ENCODE measurements at regions not wholly inside any gene's neighbourhood (a gene's known extent, or its start where the extent isn't known, plus 50 kb on each side); places are given as distances from the start of the nearest gene placed in this dataset.
A peak's percentile ranks its signal among the peaks of the same experiment; 100 is the strongest.

- H3K27me3 ChIP-seq (ENCODE audit: control insufficient read depth, insufficient read depth, low read length): peaks cover 22% of the 10 kb centered on the region; the same call in 1 of the 2 replicates
- no peak overlapping the region for H3K27ac ChIP-seq (ENCODE audit: low read depth, low read length)
- H3K9me3 ChIP-seq (ENCODE audit: control insufficient read depth, insufficient read depth, low read depth, low read length): no peaks in the 10 kb centered on the region
- H3K9ac ChIP-seq (ENCODE audit: low read length): no peak overlapping the region
- peaks cover 23% of the 10 kb centered on the region for H3K4me1 ChIP-seq (ENCODE audit: control insufficient read depth, insufficient read depth, low read length)
- no peaks in the 10 kb centered on the region for H3K36me3 ChIP-seq (ENCODE audit: control insufficient read depth, insufficient read depth, low read length)
- H3K4me3 ChIP-seq (ENCODE audit: low read depth, low read length): no peak overlapping the region; the same call in 1 of the 2 replicates
Measured at GRCh38 chr2:195307751-195308150, 349.3 kb upstream of the SLC39A10 start.

- Histone ChIP-seq H3K27me3 (ENCODE audit: control insufficient read depth, insufficient read depth, low read length) (peaks cover 20% of the 10 kb centered on the region; the same call in 1 of the 2 replicates), H3K27ac (ENCODE audit: low read depth, low read length) (no peak overlapping the region), H3K4me1 (ENCODE audit: control insufficient read depth, insufficient read depth, low read length) (peaks cover 23% of the 10 kb centered on the region), H3K4me3 (ENCODE audit: low read depth, low read length) (no peak overlapping the region), H3K9ac (ENCODE audit: low read length) (no peak overlapping the region), H3K36me3 (ENCODE audit: control insufficient read depth, insufficient read depth, low read length) (no peaks in the 10 kb centered on the region), H3K9me3 (ENCODE audit: control insufficient read depth, insufficient read depth, low read depth, low read length) (no peaks in the 10 kb centered on the region)
Measured at GRCh38 chr2:195304310-195304709, 352.7 kb upstream of the SLC39A10 start.

GRCh38 chr2:195300631-195301030, 356.4 kb upstream of the SLC39A10 start:
- no peak overlapping the region for H3K9ac ChIP-seq (ENCODE audit: low read length)
- no peak overlapping the region for H3K4me3 ChIP-seq (ENCODE audit: low read depth, low read length)
- no peaks in the 10 kb centered on the region for H3K27me3 ChIP-seq (ENCODE audit: control insufficient read depth, insufficient read depth, low read length)
- H3K36me3 ChIP-seq (ENCODE audit: control insufficient read depth, insufficient read depth, low read length): no peaks in the 10 kb centered on the region
- H3K9me3 ChIP-seq (ENCODE audit: control insufficient read depth, insufficient read depth, low read depth, low read length): no peaks in the 10 kb centered on the region
- H3K27ac ChIP-seq (ENCODE audit: low read depth, low read length): no peak overlapping the region
- H3K4me1 ChIP-seq (ENCODE audit: control insufficient read depth, insufficient read depth, low read length): peaks cover 4% of the 10 kb centered on the region; the same call in 1 of the 2 replicates

- Histone ChIP-seq H3K9me3 (ENCODE audit: control insufficient read depth, insufficient read depth, low read depth, low read length) (no peaks in the 10 kb centered on the region), H3K4me3 (ENCODE audit: low read depth, low read length) (no peak overlapping the region), H3K36me3 (ENCODE audit: control insufficient read depth, insufficient read depth, low read length) (no peaks in the 10 kb centered on the region), H3K27ac (ENCODE audit: low read depth, low read length) (no peak overlapping the region), H3K27me3 (ENCODE audit: control insufficient read depth, insufficient read depth, low read length) (no peaks in the 10 kb centered on the region), H3K9ac (ENCODE audit: low read length) (no peak overlapping the region), H3K4me1 (ENCODE audit: control insufficient read depth, insufficient read depth, low read length) (no peaks in the 10 kb centered on the region)
Measured at GRCh38 chr2:195299600-195299999, 357.4 kb upstream of the SLC39A10 start.

- H3K4me3 ChIP-seq (ENCODE audit: low read depth, low read length): no peak overlapping the region
- H3K36me3 ChIP-seq (ENCODE audit: control insufficient read depth, insufficient read depth, low read length): no peaks in the 10 kb centered on the region
- H3K4me1 ChIP-seq (ENCODE audit: control insufficient read depth, insufficient read depth, low read length): no peaks in the 10 kb centered on the region
- no peaks in the 10 kb centered on the region for H3K9me3 ChIP-seq (ENCODE audit: control insufficient read depth, insufficient read depth, low read depth, low read length)
- no peaks in the 10 kb centered on the region for H3K27me3 ChIP-seq (ENCODE audit: control insufficient read depth, insufficient read depth, low read length)
- H3K9ac ChIP-seq (ENCODE audit: low read length): no peak overlapping the region
- H3K27ac ChIP-seq (ENCODE audit: low read depth, low read length): no peak overlapping the region
Measured at GRCh38 chr2:195296490-195296889, 360.5 kb upstream of the SLC39A10 start.

GRCh38 chr2:195289081-195289480, 367.9 kb upstream of the SLC39A10 start:
- no peaks in the 10 kb centered on the region for H3K9me3 ChIP-seq (ENCODE audit: control insufficient read depth, insufficient read depth, low read depth, low read length)
- H3K9ac ChIP-seq (ENCODE audit: low read length): no peak overlapping the region
- no peaks in the 10 kb centered on the region for H3K27me3 ChIP-seq (ENCODE audit: control insufficient read depth, insufficient read depth, low read length)
- H3K4me3 ChIP-seq (ENCODE audit: low read depth, low read length): no peak overlapping the region
- H3K4me1 ChIP-seq (ENCODE audit: control insufficient read depth, insufficient read depth, low read length): no peaks in the 10 kb centered on the region
- H3K36me3 ChIP-seq (ENCODE audit: control insufficient read depth, insufficient read depth, low read length): no peaks in the 10 kb centered on the region
- H3K27ac ChIP-seq (ENCODE audit: low read depth, low read length): no peak overlapping the region

GRCh38 chr2:195279840-195280427, 377.1 kb upstream of the SLC39A10 start:
- Histone ChIP-seq H3K27me3 (ENCODE audit: control insufficient read depth, insufficient read depth, low read length) (no peaks in the 10 kb centered on the region), H3K36me3 (ENCODE audit: control insufficient read depth, insufficient read depth, low read length) (no peaks in the 10 kb centered on the region), H3K4me1 (ENCODE audit: control insufficient read depth, insufficient read depth, low read length) (no peaks in the 10 kb centered on the region), H3K4me3 (ENCODE audit: low read depth, low read length) (no peak overlapping the region), H3K27ac (ENCODE audit: low read depth, low read length) (no peak overlapping the region), H3K9me3 (ENCODE audit: control insufficient read depth, insufficient read depth, low read depth, low read length) (no peaks in the 10 kb centered on the region), H3K9ac (ENCODE audit: low read length) (no peak overlapping the region)

- no peaks in the 10 kb centered on the region for H3K27me3 ChIP-seq (ENCODE audit: control insufficient read depth, insufficient read depth, low read length)
Measured at GRCh38 chr2:195270466-195271039, 386.5 kb upstream of the SLC39A10 start.

GRCh38 chr2:195269220-195269619, 387.8 kb upstream of the SLC39A10 start:
- Histone ChIP-seq H3K4me3 (ENCODE audit: low read depth, low read length) (no peak overlapping the region), H3K36me3 (ENCODE audit: control insufficient read depth, insufficient read depth, low read length) (no peaks in the 10 kb centered on the region), H3K27ac (ENCODE audit: low read depth, low read length) (no peak overlapping the region), H3K9ac (ENCODE audit: low read length) (no peak overlapping the region), H3K4me1 (ENCODE audit: control insufficient read depth, insufficient read depth, low read length) (peaks cover 27% of the 10 kb centered on the region; the same call in 1 of the 2 replicates), H3K27me3 (ENCODE audit: control insufficient read depth, insufficient read depth, low read length) (no peaks in the 10 kb centered on the region), H3K9me3 (ENCODE audit: control insufficient read depth, insufficient read depth, low read depth, low read length) (peaks cover 10% of the 10 kb centered on the region; the same call in 1 of the 2 replicates)

More at GRCh38 chr2:195270466-195271039, 386.5 kb upstream of the SLC39A10 start:
- Histone ChIP-seq H3K27ac (ENCODE audit: low read depth, low read length) (0 out of 2 replicates have a peak overlapping the region, but pooled peaks have one; percentile 23), H3K9me3 (ENCODE audit: control insufficient read depth, insufficient read depth, low read depth, low read length) (peaks cover 10% of the 10 kb centered on the region; the same call in 1 of the 2 replicates), H3K9ac (ENCODE audit: low read length) (no peak overlapping the region), H3K4me3 (ENCODE audit: low read depth, low read length) (no peak overlapping the region), H3K36me3 (ENCODE audit: control insufficient read depth, insufficient read depth, low read length) (no peaks in the 10 kb centered on the region), H3K4me1 (ENCODE audit: control insufficient read depth, insufficient read depth, low read length) (peaks cover 27% of the 10 kb centered on the region; the same call in 1 of the 2 replicates)

- H3K27ac ChIP-seq (ENCODE audit: low read depth, low read length): no peak overlapping the region
- no peak overlapping the region for H3K4me3 ChIP-seq (ENCODE audit: low read depth, low read length)
- H3K9me3 ChIP-seq (ENCODE audit: control insufficient read depth, insufficient read depth, low read depth, low read length): no peaks in the 10 kb centered on the region
- H3K36me3 ChIP-seq (ENCODE audit: control insufficient read depth, insufficient read depth, low read length): no peaks in the 10 kb centered on the region
- no peaks in the 10 kb centered on the region for H3K27me3 ChIP-seq (ENCODE audit: control insufficient read depth, insufficient read depth, low read length)
- no peaks in the 10 kb centered on the region for H3K4me1 ChIP-seq (ENCODE audit: control insufficient read depth, insufficient read depth, low read length)
- H3K9ac ChIP-seq (ENCODE audit: low read length): no peak overlapping the region
Measured at GRCh38 chr2:195257979-195258378, 399.0 kb upstream of the SLC39A10 start.

- H3K4me3 ChIP-seq (ENCODE audit: low read depth, low read length): no peak overlapping the region
Measured at GRCh38 chr2:195252018-195252417, 405.0 kb upstream of the SLC39A10 start.

More at GRCh38 chr2:195252018-195252417, 405.0 kb upstream of the SLC39A10 start:
- H3K36me3 ChIP-seq (ENCODE audit: control insufficient read depth, insufficient read depth, low read length): no peaks in the 10 kb centered on the region
- H3K9me3 ChIP-seq (ENCODE audit: control insufficient read depth, insufficient read depth, low read depth, low read length): 0 out of 2 replicates have a peak, but pooled peaks cover 2% of the 10 kb centered on the region
- no peaks in the 10 kb centered on the region for H3K27me3 ChIP-seq (ENCODE audit: control insufficient read depth, insufficient read depth, low read length)
- H3K9ac ChIP-seq (ENCODE audit: low read length): no peak overlapping the region
- H3K27ac ChIP-seq (ENCODE audit: low read depth, low read length): no peak overlapping the region
- H3K4me1 ChIP-seq (ENCODE audit: control insufficient read depth, insufficient read depth, low read length): no peaks in the 10 kb centered on the region
